ENCODE measurements at regions not wholly inside any gene's neighbourhood (a gene's known extent, or its start where the extent isn't known, plus 50 kb on each side); places are given as distances from the start of the nearest gene placed in this dataset.

DNA sequence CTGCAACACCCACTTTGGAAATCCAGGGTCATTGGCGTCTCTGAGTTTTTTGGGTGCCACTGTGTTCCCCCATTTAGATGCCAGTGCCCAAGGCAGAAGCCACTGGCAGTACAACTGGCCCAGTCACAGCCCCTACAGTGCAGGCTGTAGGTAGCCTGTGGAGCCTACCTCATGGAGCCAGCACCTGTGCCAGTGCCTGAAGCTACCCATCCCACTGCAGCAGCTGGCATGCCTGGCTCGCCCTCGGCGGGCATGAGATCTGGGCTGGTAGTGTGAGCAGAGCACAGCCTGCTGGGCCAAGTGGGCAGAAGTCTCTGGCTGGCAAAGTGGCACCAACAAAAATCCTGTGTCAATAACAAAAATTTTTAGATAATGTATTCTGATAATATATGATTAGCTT, 1111.4 kb upstream of the NXPH2 start:
- H3K27me3 ChIP-seq (ENCODE audit: control insufficient read depth in 2 of 2, insufficient read depth in 1 of 2, low read length in 1 of 2): no peaks in the 10 kb centered on the region
- no peaks in the 10 kb centered on the region for H3K4me1 ChIP-seq (ENCODE audit: control insufficient read depth in 2 of 2, insufficient read depth in 2 of 2, low read length in 2 of 2)
- no peaks in the 10 kb centered on the region for H3K36me3 ChIP-seq (ENCODE audit: control insufficient read depth in 2 of 2, insufficient read depth in 2 of 2, low read length in 1 of 2)
- H3K4me3 ChIP-seq (ENCODE audit: low read length in 2 of 2): no peak overlapping the region
- H3K27ac ChIP-seq (ENCODE audit: low read depth in 1 of 2, low read length in 1 of 2): no peak overlapping the region
- no peak for DNase-seq (ENCODE audit: low read depth in 6 of 9, low spot score in 9 of 9)
- peaks cover 2 to 12% of the 10 kb centered on the region in 2 donors for H3K9me3 ChIP-seq (ENCODE audit: control insufficient read depth in 2 of 2, insufficient read depth in 1 of 2, low read length in 1 of 2)
- 86% methylated on average over 4 of the region's 4 CpGs for WGBS

DNA sequence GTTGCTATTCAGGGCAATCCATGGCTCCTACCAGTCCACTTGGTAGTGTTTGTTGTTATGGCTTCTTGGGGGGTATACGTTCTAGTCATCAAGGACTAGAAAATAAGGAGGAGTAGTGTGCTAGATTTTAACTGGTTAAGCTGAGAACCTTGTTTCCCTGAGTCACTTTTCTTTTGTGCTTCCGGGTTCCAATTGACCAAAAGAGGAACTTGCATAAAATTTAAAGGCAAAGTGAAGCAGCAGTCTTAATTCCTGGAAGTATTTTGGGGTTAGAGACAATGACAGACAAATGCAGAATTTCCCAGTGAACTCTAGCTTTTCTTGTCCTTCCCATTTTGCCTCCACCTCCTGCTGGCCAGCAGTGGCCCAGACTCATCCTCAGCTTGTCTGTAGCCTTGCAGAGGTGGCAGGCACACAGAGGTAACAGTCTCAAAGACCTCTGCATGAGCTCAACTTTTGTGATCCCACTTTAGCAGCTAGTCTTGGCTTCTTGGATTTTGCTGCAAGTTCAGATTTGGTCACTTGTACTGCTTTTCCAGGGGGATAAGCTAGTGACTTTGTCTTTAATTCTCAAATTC, 1105.8 kb upstream of the NXPH2 start:
- no peaks in the 10 kb centered on the region for H3K27me3 ChIP-seq (ENCODE audit: control insufficient read depth in 2 of 2, insufficient read depth in 1 of 2, low read length in 1 of 2)
- no peaks in the 10 kb centered on the region for H3K4me1 ChIP-seq (ENCODE audit: control insufficient read depth in 2 of 2, insufficient read depth in 2 of 2, low read length in 2 of 2)
- H3K27ac ChIP-seq (ENCODE audit: low read depth in 1 of 2, low read length in 1 of 2): no peak overlapping the region
- no peak overlapping the region for H3K4me3 ChIP-seq (ENCODE audit: low read length in 2 of 2)
- H3K9me3 ChIP-seq (ENCODE audit: control insufficient read depth in 2 of 2, insufficient read depth in 1 of 2, low read length in 1 of 2): peaks cover 0 to 3% of the 10 kb centered on the region in 2 donors
- 44% methylated on average over 2 of the region's 2 CpGs for WGBS
- DNase-seq (ENCODE audit: low read depth in 6 of 9, low spot score in 9 of 9): no peak
- no peaks in the 10 kb centered on the region for H3K36me3 ChIP-seq (ENCODE audit: control insufficient read depth in 2 of 2, insufficient read depth in 2 of 2, low read length in 1 of 2)

DNA sequence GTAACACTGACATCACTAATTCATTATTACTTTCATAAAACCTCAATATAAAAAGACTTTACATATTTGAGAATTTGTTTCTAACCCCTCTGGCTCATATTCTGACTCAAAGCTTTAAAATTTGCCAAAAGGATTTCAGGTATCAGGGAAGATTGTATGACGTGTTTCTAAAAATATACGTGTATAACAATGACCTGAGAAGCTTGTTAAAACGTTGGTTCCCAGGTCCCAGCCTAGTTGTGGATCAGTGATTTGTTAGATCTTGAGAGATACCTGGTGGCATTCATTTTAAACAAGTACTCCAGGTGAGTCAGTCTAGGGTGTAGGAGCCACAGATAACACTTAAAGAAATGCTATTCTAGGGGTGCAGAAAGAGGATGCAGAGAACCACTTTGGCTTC, 1096.8 kb upstream of the NXPH2 start:
- 87% methylated on average over 3 of the region's 3 CpGs for WGBS
- no peaks in the 10 kb centered on the region for H3K27me3 ChIP-seq (ENCODE audit: control insufficient read depth in 2 of 2, insufficient read depth in 1 of 2, low read length in 1 of 2)

DNA sequence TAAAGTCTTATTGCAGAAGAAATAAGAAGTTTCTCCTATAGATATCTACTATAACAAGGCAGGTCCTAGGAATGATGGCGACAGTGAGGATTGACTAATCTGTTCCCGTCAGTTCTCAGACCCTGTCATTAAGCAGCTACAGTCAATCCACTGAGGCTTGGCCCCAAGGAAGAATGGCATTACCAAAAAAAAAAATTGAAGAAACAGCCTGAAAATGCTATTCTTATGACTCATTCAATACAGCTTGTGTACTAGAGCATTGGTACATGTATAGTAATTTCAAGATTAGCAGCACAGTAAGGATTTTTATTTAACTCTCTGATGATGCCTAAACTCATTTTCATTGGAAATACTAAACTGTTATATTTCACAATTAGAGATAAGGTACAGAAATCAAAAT, 1096.1 kb upstream of the NXPH2 start:
- Histone ChIP-seq H3K9me3 (ENCODE audit: control insufficient read depth in 2 of 2, insufficient read depth in 1 of 2, low read length in 1 of 2) (no peaks in the 10 kb centered on the region), H3K4me1 (ENCODE audit: control insufficient read depth in 2 of 2, insufficient read depth in 2 of 2, low read length in 2 of 2) (no peaks in the 10 kb centered on the region), H3K4me3 (ENCODE audit: low read length in 2 of 2) (no peak overlapping the region), H3K36me3 (ENCODE audit: control insufficient read depth in 2 of 2, insufficient read depth in 2 of 2, low read length in 1 of 2) (no peaks in the 10 kb centered on the region), H3K27ac (ENCODE audit: low read depth in 1 of 2, low read length in 1 of 2) (no peak overlapping the region), H3K27me3 (ENCODE audit: control insufficient read depth in 2 of 2, insufficient read depth in 1 of 2, low read length in 1 of 2) (no peaks in the 10 kb centered on the region)
- no peak for DNase-seq (ENCODE audit: low read depth in 6 of 9, low spot score in 9 of 9)
- WGBS: over 99% methylated on average over 2 of the region's 2 CpGs

More for the DNA sequence above, 1096.8 kb upstream of the NXPH2 start:
- no peaks in the 10 kb centered on the region for H3K4me1 ChIP-seq (ENCODE audit: control insufficient read depth in 2 of 2, insufficient read depth in 2 of 2, low read length in 2 of 2)
- no peaks in the 10 kb centered on the region for H3K9me3 ChIP-seq (ENCODE audit: control insufficient read depth in 2 of 2, insufficient read depth in 1 of 2, low read length in 1 of 2)
- H3K36me3 ChIP-seq (ENCODE audit: control insufficient read depth in 2 of 2, insufficient read depth in 2 of 2, low read length in 1 of 2): no peaks in the 10 kb centered on the region
- no peak for DNase-seq (ENCODE audit: low read depth in 6 of 9, low spot score in 9 of 9)
- no peak overlapping the region for H3K4me3 ChIP-seq (ENCODE audit: low read length in 2 of 2)
- no peak overlapping the region for H3K27ac ChIP-seq (ENCODE audit: low read depth in 1 of 2, low read length in 1 of 2)

DNA sequence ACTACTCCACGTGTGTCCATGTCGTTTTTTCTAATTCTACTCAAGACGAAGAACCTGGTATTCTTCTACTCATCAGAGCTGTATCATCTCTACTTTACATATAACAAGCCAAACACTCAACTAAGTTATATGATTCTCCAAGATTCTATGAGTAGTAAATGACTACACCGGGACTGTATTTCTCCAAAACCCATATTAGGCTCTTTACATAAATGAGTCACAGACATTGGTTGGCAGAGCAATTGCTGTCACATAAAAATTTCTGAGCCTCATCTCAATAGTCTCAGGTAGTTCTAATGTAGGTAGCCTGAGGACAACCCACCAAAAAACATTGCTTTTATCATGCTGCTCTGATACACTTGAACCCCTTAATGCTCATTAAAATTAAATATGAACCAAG, 1092.3 kb upstream of the NXPH2 start:
- H3K27ac ChIP-seq (ENCODE audit: low read depth in 1 of 2, low read length in 1 of 2): no peak overlapping the region
- no peaks in the 10 kb centered on the region for H3K36me3 ChIP-seq (ENCODE audit: control insufficient read depth in 2 of 2, insufficient read depth in 2 of 2, low read length in 1 of 2)
- DNase-seq (ENCODE audit: low read depth in 6 of 9, low spot score in 9 of 9): no peak
- H3K4me3 ChIP-seq (ENCODE audit: low read length in 2 of 2): no peak overlapping the region
- H3K27me3 ChIP-seq (ENCODE audit: control insufficient read depth in 2 of 2, insufficient read depth in 1 of 2, low read length in 1 of 2): no peaks in the 10 kb centered on the region
- 96% methylated on average over 4 of the region's 4 CpGs for WGBS
- no peaks in the 10 kb centered on the region for H3K9me3 ChIP-seq (ENCODE audit: control insufficient read depth in 2 of 2, insufficient read depth in 1 of 2, low read length in 1 of 2)
- H3K4me1 ChIP-seq (ENCODE audit: control insufficient read depth in 2 of 2, insufficient read depth in 2 of 2, low read length in 2 of 2): no peaks in the 10 kb centered on the region

DNA sequence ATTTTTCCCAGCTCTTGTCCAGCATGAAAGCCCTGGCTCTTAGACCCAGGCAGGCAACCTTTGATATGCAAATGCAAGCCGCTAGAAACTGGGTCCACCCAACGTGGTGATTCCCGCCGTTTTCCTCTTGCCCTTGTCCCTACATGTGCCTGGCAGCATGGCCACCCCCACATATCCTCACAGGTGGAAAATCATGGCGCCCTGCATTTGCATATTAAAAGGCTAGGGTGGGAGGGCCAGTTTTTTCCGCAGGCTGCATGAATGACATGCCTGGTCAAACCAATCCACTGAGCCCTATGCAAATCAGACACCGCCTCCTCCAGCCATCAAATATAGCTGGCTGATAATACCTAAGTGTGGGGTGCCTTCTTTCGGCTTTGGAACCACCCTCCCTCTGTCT, 1091.8 kb upstream of the NXPH2 start:
- Histone ChIP-seq H3K9me3 (ENCODE audit: control insufficient read depth in 2 of 2, insufficient read depth in 1 of 2, low read length in 1 of 2) (no peaks in the 10 kb centered on the region), H3K27me3 (ENCODE audit: control insufficient read depth in 2 of 2, insufficient read depth in 1 of 2, low read length in 1 of 2) (no peaks in the 10 kb centered on the region), H3K4me3 (ENCODE audit: low read length in 2 of 2) (no peak overlapping the region), H3K4me1 (ENCODE audit: control insufficient read depth in 2 of 2, insufficient read depth in 2 of 2, low read length in 2 of 2) (no peaks in the 10 kb centered on the region), H3K36me3 (ENCODE audit: control insufficient read depth in 2 of 2, insufficient read depth in 2 of 2, low read length in 1 of 2) (no peaks in the 10 kb centered on the region), H3K27ac (ENCODE audit: low read depth in 1 of 2, low read length in 1 of 2) (no peak overlapping the region)
- WGBS: 94% methylated on average over 8 of the region's 8 CpGs
- no peak for DNase-seq (ENCODE audit: low read depth in 6 of 9, low spot score in 9 of 9)

DNA sequence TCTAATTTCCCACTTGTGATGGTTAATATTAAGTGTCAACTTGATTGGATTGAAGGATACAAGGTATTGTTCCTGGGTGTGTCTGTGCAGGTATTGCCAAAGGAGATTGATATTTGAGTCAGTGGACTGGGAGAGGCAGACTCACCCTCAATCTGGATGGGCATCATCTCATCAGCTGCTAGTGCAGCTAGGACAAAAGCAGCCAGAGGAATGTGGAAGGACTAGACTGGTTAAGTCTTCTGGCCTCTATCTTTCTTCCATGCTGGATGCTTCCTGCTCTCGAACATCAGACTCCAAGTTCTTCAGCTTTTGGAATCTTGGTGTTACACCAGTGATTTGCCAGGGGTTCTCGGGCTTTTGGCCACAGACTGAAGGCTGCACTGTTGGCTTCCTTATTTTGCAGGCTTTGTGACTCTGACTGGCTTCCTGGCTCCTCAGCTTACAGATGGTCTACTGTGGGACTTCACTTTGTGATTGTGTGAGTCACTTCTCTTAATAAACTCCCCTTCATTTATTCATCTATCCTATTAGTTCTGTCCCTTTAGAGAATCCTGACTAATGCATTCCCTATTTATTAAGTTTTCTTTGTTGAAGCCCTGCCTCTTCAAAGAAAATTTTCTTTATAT, 1087.5 kb upstream of the NXPH2 start:
- 45% methylated on average over 2 of the region's 2 CpGs for WGBS
- no peaks in the 10 kb centered on the region for H3K9me3 ChIP-seq (ENCODE audit: control insufficient read depth in 2 of 2, insufficient read depth in 1 of 2, low read length in 1 of 2)
- H3K27ac ChIP-seq (ENCODE audit: low read depth in 1 of 2, low read length in 1 of 2): no peak overlapping the region
- DNase-seq (ENCODE audit: low read depth in 6 of 9, low spot score in 9 of 9): no peak
- H3K27me3 ChIP-seq (ENCODE audit: control insufficient read depth in 2 of 2, insufficient read depth in 1 of 2, low read length in 1 of 2): no peaks in the 10 kb centered on the region
- H3K36me3 ChIP-seq (ENCODE audit: control insufficient read depth in 2 of 2, insufficient read depth in 2 of 2, low read length in 1 of 2): no peaks in the 10 kb centered on the region
- H3K4me1 ChIP-seq (ENCODE audit: control insufficient read depth in 2 of 2, insufficient read depth in 2 of 2, low read length in 2 of 2): no peaks in the 10 kb centered on the region
- H3K4me3 ChIP-seq (ENCODE audit: low read length in 2 of 2): no peak overlapping the region

DNA sequence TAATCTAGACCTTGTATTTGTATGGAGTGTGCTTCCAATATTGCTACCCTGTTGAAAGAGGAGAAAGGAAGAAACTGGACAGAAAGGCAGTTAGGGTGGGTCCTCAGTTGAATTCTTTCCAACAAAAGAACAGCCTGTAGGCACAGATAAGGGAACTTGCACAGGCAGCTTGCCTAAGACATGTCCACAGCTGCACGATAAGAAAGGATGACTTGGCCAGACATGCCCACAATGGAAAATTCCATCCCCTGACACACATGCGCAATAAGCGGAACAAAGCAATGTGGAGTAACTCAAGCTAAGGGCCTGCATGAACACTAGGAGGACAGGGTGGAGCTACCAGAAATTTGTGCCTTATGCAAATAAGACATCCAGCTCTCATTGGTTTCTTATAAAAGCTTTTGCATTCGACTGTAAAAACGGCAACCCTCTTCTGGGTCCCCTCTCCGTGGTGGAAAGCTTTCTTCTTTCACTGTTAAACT, 1084.7 kb upstream of the NXPH2 start:
- no peaks in the 10 kb centered on the region for H3K4me1 ChIP-seq (ENCODE audit: control insufficient read depth in 2 of 2, insufficient read depth in 2 of 2, low read length in 2 of 2)
- no peak overlapping the region for H3K27ac ChIP-seq (ENCODE audit: low read depth in 1 of 2, low read length in 1 of 2)
- H3K36me3 ChIP-seq (ENCODE audit: control insufficient read depth in 2 of 2, insufficient read depth in 2 of 2, low read length in 1 of 2): no peaks in the 10 kb centered on the region
- no peak overlapping the region for H3K4me3 ChIP-seq (ENCODE audit: low read length in 2 of 2)
- no peaks in the 10 kb centered on the region for H3K9me3 ChIP-seq (ENCODE audit: control insufficient read depth in 2 of 2, insufficient read depth in 1 of 2, low read length in 1 of 2)
- WGBS: 79% methylated on average over 6 of the region's 6 CpGs
- no peak for DNase-seq (ENCODE audit: low read depth in 6 of 9, low spot score in 9 of 9)
- H3K27me3 ChIP-seq (ENCODE audit: control insufficient read depth in 2 of 2, insufficient read depth in 1 of 2, low read length in 1 of 2): no peaks in the 10 kb centered on the region

DNA sequence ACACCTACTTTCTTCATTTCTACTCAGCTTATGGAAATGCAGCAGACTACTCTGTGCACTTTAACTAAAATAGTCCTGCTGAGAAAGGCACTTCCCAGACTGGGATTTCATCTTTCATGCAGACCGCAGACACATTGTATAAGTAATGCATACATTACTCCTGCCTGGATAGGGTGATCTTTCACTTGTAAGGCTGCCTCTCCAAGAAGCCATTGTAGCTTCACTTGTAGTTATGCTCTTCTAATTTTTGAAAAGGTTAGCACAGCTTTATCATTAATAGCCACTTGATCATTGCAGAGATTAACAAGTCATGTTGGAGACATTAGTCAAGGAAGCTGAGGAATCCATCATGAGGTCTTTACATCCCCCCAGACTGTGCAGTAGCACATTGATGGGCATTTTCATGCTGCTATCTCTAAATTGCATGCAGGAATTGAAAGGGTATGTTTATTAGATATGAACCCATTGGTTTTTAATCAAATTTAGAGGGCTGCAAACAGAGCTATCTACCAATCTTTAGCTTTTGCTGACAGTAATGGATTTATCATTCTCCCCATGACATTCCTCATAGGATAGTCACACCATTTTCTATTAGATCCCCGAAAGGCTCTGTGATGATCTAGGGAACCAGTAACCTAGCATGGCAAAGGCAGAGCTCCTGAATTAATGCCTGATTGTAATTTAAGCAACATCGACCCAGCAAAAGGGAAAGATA, 1074.7 kb upstream of the NXPH2 start:
- H3K27ac ChIP-seq (ENCODE audit: low read depth in 1 of 2, low read length in 1 of 2): no peak overlapping the region
- H3K4me3 ChIP-seq (ENCODE audit: low read length in 2 of 2): no peak overlapping the region
- 90% methylated on average over 3 of the region's 3 CpGs for WGBS
- no peaks in the 10 kb centered on the region for H3K4me1 ChIP-seq (ENCODE audit: control insufficient read depth in 2 of 2, insufficient read depth in 2 of 2, low read length in 2 of 2)
- no peaks in the 10 kb centered on the region for H3K9me3 ChIP-seq (ENCODE audit: control insufficient read depth in 2 of 2, insufficient read depth in 1 of 2, low read length in 1 of 2)
- no peaks in the 10 kb centered on the region for H3K27me3 ChIP-seq (ENCODE audit: control insufficient read depth in 2 of 2, insufficient read depth in 1 of 2, low read length in 1 of 2)
- H3K36me3 ChIP-seq (ENCODE audit: control insufficient read depth in 2 of 2, insufficient read depth in 2 of 2, low read length in 1 of 2): no peaks in the 10 kb centered on the region
- DNase-seq (ENCODE audit: low read depth in 6 of 9, low spot score in 9 of 9): no peak

All from thymus (tissue), 11 donors.